ENCODE measurements at regions not wholly inside any gene's neighbourhood (a gene's known extent, or its start where the extent isn't known, plus 50 kb on each side); places are given as distances from the start of the nearest gene placed in this dataset.

DNA sequence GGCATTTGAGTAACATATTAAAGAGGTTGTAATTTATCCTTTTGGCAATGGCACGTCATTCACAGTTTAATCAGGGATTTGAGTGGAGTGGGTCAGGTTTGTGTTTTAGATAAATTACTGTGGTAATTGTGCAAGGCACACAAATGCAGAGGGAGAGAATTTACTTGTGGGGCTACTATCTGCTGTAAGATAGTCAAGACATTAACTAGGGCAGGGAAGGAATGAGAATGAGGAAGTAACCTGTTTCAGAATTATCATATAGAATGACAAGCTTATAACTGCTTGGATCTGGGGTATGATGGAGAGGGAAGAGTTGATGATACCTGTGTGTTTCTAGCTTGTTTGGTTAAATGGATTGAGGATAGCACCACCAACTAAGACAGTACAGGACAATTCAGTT, 58.9 kb upstream of the ZSWIM2 start:
- no peak for TF ChIP-seq CTCF (IDR thresholded peaks at IDR 0.05)
- Mint-ChIP-seq H3K27me3 (no peaks in the 10 kb centered on the region), H3K27ac (no peak overlapping the region), H3K9me3 (no peaks in the 10 kb centered on the region), H3K36me3 (ENCODE audit: low read depth) (no peaks in the 10 kb centered on the region), H3K4me1 (no peaks in the 10 kb centered on the region), H3K4me3 (no peak overlapping the region)
- intact Hi-C loops (cut with micrococcal nuclease), result no loop called here
- ATAC-seq (ENCODE audit: low read depth) (no peak), DNase-seq (no peak)
- ChIA-PET POLR2A (no interaction called here), CTCF (no interaction called here)

DNA sequence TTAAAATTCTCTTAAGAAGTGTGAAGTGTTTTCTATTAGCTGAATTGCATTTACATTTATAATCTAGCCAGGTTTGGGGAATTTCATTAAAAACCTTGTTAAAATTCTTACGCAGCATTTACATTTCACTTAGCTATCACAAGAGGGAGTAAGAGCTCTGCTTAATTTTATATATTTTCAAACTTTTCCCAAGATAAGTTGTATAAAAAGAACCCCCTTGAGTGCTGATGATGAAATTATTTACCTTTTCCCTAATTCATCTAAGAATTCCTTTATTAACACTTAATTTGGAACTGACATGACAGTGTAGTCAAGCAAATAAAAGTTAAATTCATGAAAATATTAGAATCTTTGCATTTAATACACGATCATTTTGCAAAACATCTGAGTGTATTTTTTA, 54.2 kb upstream of the ZSWIM2 start:
- POLR2A ChIA-PET, result no interaction called here
- ATAC-seq (ENCODE audit: low read depth) (no peak), DNase-seq (no peak)
- H3K27me3 Mint-ChIP-seq, result no peaks in the 10 kb centered on the region
- no peak overlapping the region for H3K4me3 Mint-ChIP-seq
- TF ChIP-seq CTCF (IDR thresholded peaks at IDR 0.05), result no peak
- H3K9me3 Mint-ChIP-seq, result no peaks in the 10 kb centered on the region
- CTCF ChIA-PET, result no interaction called here
- H3K27ac Mint-ChIP-seq, result no peak overlapping the region
- intact Hi-C loops (cut with micrococcal nuclease), result no loop called here
- no peaks in the 10 kb centered on the region for H3K36me3 Mint-ChIP-seq (ENCODE audit: low read depth)
- no peaks in the 10 kb centered on the region for H3K4me1 Mint-ChIP-seq
